Nephron (organoid): ENCODE measurements at regions not wholly inside any gene's neighbourhood (a gene's known extent, or its start where the extent isn't known, plus 50 kb on each side); places are given as distances from the start of the nearest gene placed in this dataset.

ENCODE experiments used
- H3K27ac Mint-ChIP-seq, 3 experiments: 2 replicates each; pipeline ENCODE4 v1.8.0; 2020; ENCODE audit warnings: mixed read lengths in 3 of 3, mild to moderate bottlenecking in 2 of 3, moderate library complexity in 1 of 3
- H3K27me3 Mint-ChIP-seq: 2 replicates; pipeline ENCODE4 v1.8.0; 2021; ENCODE audit warnings: low read depth, mild to moderate bottlenecking, moderate library complexity, mixed read lengths
- H3K36me3 Mint-ChIP-seq: 2 replicates; pipeline ENCODE4 v1.8.0; 2020; ENCODE audit warnings: low read depth, mixed read lengths
- H3K4me1 Mint-ChIP-seq: 2 replicates; pipeline ENCODE4 v1.8.0; 2020; ENCODE audit warnings: mixed read lengths
- H3K4me3 Mint-ChIP-seq, 3 experiments: 2 replicates each; pipeline ENCODE4 v1.8.0; 2020; ENCODE audit warnings: mild to moderate bottlenecking in 3 of 3, mixed read lengths in 3 of 3, moderate library complexity in 2 of 3
- H3K9me3 Mint-ChIP-seq: 2 replicates; pipeline ENCODE4 v1.8.0; 2020; ENCODE audit warnings: mixed read lengths
- CTCF ChIP-seq, 3 experiments: fragments of 200-600 bp; sonication (generic); IDR thresholded peaks; one replicate each; pipeline ENCODE4 v1.5.0; 2021; ENCODE audit warnings: antibody characterized with exemption in 3 of 3; ENCODE audit not compliant: unreplicated experiment in 3 of 3

- no peaks in the 10 kb centered on the region for H3K9me3 Mint-ChIP-seq
- no peaks in the 10 kb centered on the region for H3K36me3 Mint-ChIP-seq
- H3K4me3 Mint-ChIP-seq, result no peak overlapping the region
- H3K27ac Mint-ChIP-seq, result no peak overlapping the region
- no peak for TF ChIP-seq CTCF (IDR thresholded peaks at IDR 0.05; ENCODE audit: unreplicated experiment in 3 of 3)
- H3K27me3 Mint-ChIP-seq, result no peaks in the 10 kb centered on the region
- no peaks in the 10 kb centered on the region for H3K4me1 Mint-ChIP-seq
Measured at GRCh38 chr1:86282611-86283010, 113.5 kb downstream of the ODF2L start.

GRCh38 chr1:86277936-86278335 lies 118.2 kb downstream of the ODF2L start:
- Mint-ChIP-seq H3K4me3 (no peak overlapping the region), H3K4me1 (no peaks in the 10 kb centered on the region), H3K27ac (no peak overlapping the region), H3K36me3 (no peaks in the 10 kb centered on the region), H3K27me3 (no peaks in the 10 kb centered on the region), H3K9me3 (no peaks in the 10 kb centered on the region)
- no peak for TF ChIP-seq CTCF (IDR thresholded peaks at IDR 0.05; ENCODE audit: unreplicated experiment in 3 of 3)

GRCh38 chr1:86273066-86273465 lies 116.5 kb upstream of the COL24A1 start:
- H3K36me3 Mint-ChIP-seq, result no peaks in the 10 kb centered on the region
- no peaks in the 10 kb centered on the region for H3K4me1 Mint-ChIP-seq
- no peak for TF ChIP-seq CTCF (IDR thresholded peaks at IDR 0.05; ENCODE audit: unreplicated experiment in 3 of 3)
- H3K27ac Mint-ChIP-seq, result no peak overlapping the region
- no peak overlapping the region for H3K4me3 Mint-ChIP-seq
- H3K27me3 Mint-ChIP-seq, result no peaks in the 10 kb centered on the region
- H3K9me3 Mint-ChIP-seq, result no peaks in the 10 kb centered on the region

GRCh38 chr1:86272083-86272482 lies 115.5 kb upstream of the COL24A1 start:
- no peaks in the 10 kb centered on the region for H3K27me3 Mint-ChIP-seq
- no peaks in the 10 kb centered on the region for H3K36me3 Mint-ChIP-seq
- no peaks in the 10 kb centered on the region for H3K9me3 Mint-ChIP-seq
- no peak overlapping the region for H3K4me3 Mint-ChIP-seq
- TF ChIP-seq CTCF (IDR thresholded peaks at IDR 0.05; ENCODE audit: unreplicated experiment in 3 of 3), result no peak
- H3K4me1 Mint-ChIP-seq, result no peaks in the 10 kb centered on the region
- no peak overlapping the region for H3K27ac Mint-ChIP-seq

- H3K4me3 Mint-ChIP-seq, result no peak overlapping the region
- H3K36me3 Mint-ChIP-seq, result no peaks in the 10 kb centered on the region
- no peaks in the 10 kb centered on the region for H3K9me3 Mint-ChIP-seq
Measured at GRCh38 chr1:86271046-86271445, 114.5 kb upstream of the COL24A1 start.

More at GRCh38 chr1:86271046-86271445, 114.5 kb upstream of the COL24A1 start:
- Mint-ChIP-seq H3K4me1 (no peaks in the 10 kb centered on the region), H3K27me3 (no peaks in the 10 kb centered on the region), H3K27ac (no peak overlapping the region)
- TF ChIP-seq CTCF (IDR thresholded peaks at IDR 0.05; ENCODE audit: unreplicated experiment in 3 of 3), result no peak
